ENCODE measurements at regions not wholly inside any gene's neighbourhood (a gene's known extent, or its start where the extent isn't known, plus 50 kb on each side); places are given as distances from the start of the nearest gene placed in this dataset.

- TF ChIP-seq CTCF (IDR thresholded peaks at IDR 0.05; ENCODE audit: insufficient read depth, low read length, poor library complexity, severe bottlenecking) = no peak
- no peak for TF ChIP-seq EZH2phosphoT487 (conservative IDR thresholded peaks at IDR 0.05; ENCODE audit: low read length)
Observed at GRCh38 chr14:95386536-95387095, 66.9 kb upstream of the CLMN start.
